H9 (cell line): ENCODE measurements at regions not wholly inside any gene's neighbourhood (a gene's known extent, or its start where the extent isn't known, plus 50 kb on each side); places are given as distances from the start of the nearest gene placed in this dataset.

Source experiments
- DNase-seq: peaks from one replicate; pipeline ENCODE4 v3.0.0-alpha.2; 2017
- H2AFZ ChIP-seq: one replicate; pipeline ENCODE4 v1.6.1; 2013; ENCODE audit warnings: mild to moderate bottlenecking, low read length, control low read depth, moderate library complexity
- H2AK5ac ChIP-seq: 2 replicates; pipeline ENCODE4 v1.6.1; 2013; ENCODE audit warnings: low read length, control low read depth, mixed read lengths; ENCODE audit not compliant: insufficient read length
- H2BK120ac ChIP-seq: one replicate; pipeline ENCODE4 v1.6.1; 2013; ENCODE audit warnings: low read depth, mild to moderate bottlenecking, low read length, control low read depth, inconsistent platforms; ENCODE audit not compliant: poor library complexity, severe bottlenecking
- H2BK12ac ChIP-seq: 2 replicates; pipeline ENCODE4 v1.6.1; 2013; ENCODE audit warnings: low read length, control low read depth, mixed read lengths, low read depth; ENCODE audit not compliant: insufficient read length
- H2BK15ac ChIP-seq: 2 replicates; pipeline ENCODE4 v1.6.1; 2013; ENCODE audit warnings: low read depth, low read length, control low read depth
- H2BK20ac ChIP-seq: one replicate; pipeline ENCODE4 v1.6.1; 2013; ENCODE audit warnings: low read depth, mild to moderate bottlenecking, low read length, control low read depth, inconsistent platforms; ENCODE audit not compliant: poor library complexity, severe bottlenecking
- H2BK5ac ChIP-seq: 2 replicates; pipeline ENCODE4 v1.6.1; 2013; ENCODE audit warnings: low read length, control low read depth, mixed read lengths; ENCODE audit not compliant: insufficient read length
- H3K14ac ChIP-seq: 2 replicates; pipeline ENCODE4 v1.6.1; 2013; ENCODE audit warnings: low read length, control low read depth; ENCODE audit not compliant: insufficient read depth
- H3K18ac ChIP-seq: 2 replicates; pipeline ENCODE4 v1.6.1; 2013; ENCODE audit warnings: low read depth, mild to moderate bottlenecking, mixed read lengths, low read length, control low read depth; ENCODE audit not compliant: insufficient read length
- H3K23ac ChIP-seq: 2 replicates; pipeline ENCODE4 v1.6.1; 2013; ENCODE audit warnings: low read length, control low read depth, mixed read lengths, low read depth; ENCODE audit not compliant: insufficient read length
- H3K23me2 ChIP-seq: 2 replicates; pipeline ENCODE4 v1.6.1; 2013; ENCODE audit warnings: low read depth, mild to moderate bottlenecking, mixed read lengths, low read length, control low read depth; ENCODE audit not compliant: insufficient read length, poor library complexity, severe bottlenecking
- H3K27ac ChIP-seq: 2 replicates; pipeline ENCODE4 v1.5.1; 2013; ENCODE audit warnings: low read length, control low read depth, mixed read lengths, low read depth; ENCODE audit not compliant: insufficient read length
- H3K27me3 ChIP-seq: 2 replicates; pipeline ENCODE4 v1.6.1; 2013; ENCODE audit warnings: low read length, control low read depth, inconsistent platforms; ENCODE audit not compliant: insufficient read depth
- H3K4ac ChIP-seq: 2 replicates; pipeline ENCODE4 v1.6.1; 2013; ENCODE audit warnings: low read depth, mild to moderate bottlenecking, control low read depth, inconsistent platforms, low read length, moderate library complexity
- H3K4me1 ChIP-seq: 2 replicates; pipeline ENCODE4 v1.6.1; 2013; ENCODE audit warnings: low read length, control low read depth, inconsistent platforms; ENCODE audit not compliant: insufficient read depth
- H3K4me2 ChIP-seq: 2 replicates; pipeline ENCODE4 v1.6.1; 2013; ENCODE audit warnings: low read length, control low read depth, mixed read lengths; ENCODE audit not compliant: insufficient read length, insufficient read depth
- H3K56ac ChIP-seq: 2 replicates; pipeline ENCODE4 v1.6.1; 2013; ENCODE audit warnings: low read depth, mild to moderate bottlenecking, mixed read lengths, low read length, control low read depth; ENCODE audit not compliant: insufficient read length
- H3K79me1 ChIP-seq: 2 replicates; pipeline ENCODE4 v1.6.1; 2013; ENCODE audit warnings: low read depth, mild to moderate bottlenecking, moderate library complexity, low read length, control low read depth, inconsistent platforms; ENCODE audit not compliant: insufficient read depth, poor library complexity, severe bottlenecking
- H3K79me2 ChIP-seq: 2 replicates; pipeline ENCODE4 v1.6.1; 2013; ENCODE audit warnings: low read length, control low read depth, inconsistent platforms; ENCODE audit not compliant: insufficient read depth
- H3K9ac ChIP-seq: 2 replicates; pipeline ENCODE4 v1.6.1; 2013; ENCODE audit warnings: low read length, control low read depth, mixed read lengths; ENCODE audit not compliant: insufficient read length; ENCODE audit errors: extremely low read depth
- H3K9me3 ChIP-seq: one replicate; pipeline ENCODE4 v1.6.1; 2013; ENCODE audit warnings: low read depth, low read length, inconsistent platforms; ENCODE audit not compliant: control insufficient read depth
- H3T11ph ChIP-seq: one replicate; pipeline ENCODE4 v1.6.1; 2013; ENCODE audit warnings: mild to moderate bottlenecking, low read length, control low read depth, inconsistent platforms
- H4K20me1 ChIP-seq: one replicate; pipeline ENCODE4 v1.6.1; 2013; ENCODE audit not compliant: control insufficient read depth, insufficient read length, insufficient read depth
- H4K5ac ChIP-seq: 2 replicates; pipeline ENCODE4 v1.6.1; 2013; ENCODE audit warnings: low read depth, mild to moderate bottlenecking, mixed read lengths, low read length, control low read depth; ENCODE audit not compliant: insufficient read length
- H4K8ac ChIP-seq: replicated peaks from 2 replicates; pipeline ENCODE4 v1.6.1; 2013; ENCODE audit warnings: low read length, control low read depth, mixed read lengths, low read depth; ENCODE audit not compliant: insufficient read length
- H4K91ac ChIP-seq: 2 replicates; pipeline ENCODE4 v1.6.1; 2013; ENCODE audit warnings: low read depth, mild to moderate bottlenecking, moderate library complexity, mixed read lengths, low read length, control low read depth; ENCODE audit not compliant: insufficient read length
- H3K27ac Mint-ChIP-seq, 3 experiments: 2 replicates in 2 of 3; 3 replicates in 1 of 3; pipeline ENCODE4 v1.8.0; 2020 to 2021; ENCODE audit warnings: mixed read lengths in 3 of 3, mild to moderate bottlenecking in 1 of 3, moderate library complexity in 1 of 3
- H3K27me3 Mint-ChIP-seq: 2 replicates; pipeline ENCODE4 v1.8.0; 2021; ENCODE audit warnings: low read depth, mild to moderate bottlenecking, moderate library complexity, mixed read lengths
- H3K36me3 Mint-ChIP-seq, 3 experiments: 2 replicates in 2 of 3; 3 replicates in 1 of 3; pipeline ENCODE4 v1.8.0; 2020 to 2021; ENCODE audit warnings: low read depth in 3 of 3, mixed read lengths in 3 of 3; ENCODE audit not compliant: insufficient read depth in 1 of 3
- H3K4me1 Mint-ChIP-seq, 2 experiments: 2 replicates each; pipeline ENCODE4 v1.8.0; 2020; ENCODE audit warnings: mixed read lengths in 2 of 2
- H3K4me3 Mint-ChIP-seq, 2 experiments: 2 replicates in 1 of 2; 3 replicates in 1 of 2; pipeline ENCODE4 v1.8.0; 2020 to 2021; ENCODE audit warnings: mild to moderate bottlenecking in 2 of 2, mixed read lengths in 2 of 2, moderate library complexity in 1 of 2
- H3K9me3 Mint-ChIP-seq, 2 experiments: 2 replicates in 1 of 2; 3 replicates in 1 of 2; pipeline ENCODE4 v1.8.0; 2020; ENCODE audit warnings: mild to moderate bottlenecking in 2 of 2, mixed read lengths in 2 of 2, moderate library complexity in 1 of 2
- CTCF ChIP-seq: fragments of 200-600 bp; sonication (generic); conservative IDR thresholded peaks from 3 replicates; pipeline ENCODE4 v1.8.0; 2021; ENCODE audit warnings: antibody characterized with exemption, mild to moderate bottlenecking

GRCh38 chr13:68970532-68970931 lies 1137.1 kb upstream of the ATXN8OS start:
- no peaks in the 10 kb centered on the region for H3K79me2 ChIP-seq
- H2BK12ac ChIP-seq, result no peak overlapping the region
- no peaks in the 10 kb centered on the region for H4K20me1 ChIP-seq
- Mint-ChIP-seq H3K9me3 (no peaks in the 10 kb centered on the region), H3K27me3 (no peaks in the 10 kb centered on the region), H3K36me3 (no peaks in the 10 kb centered on the region), H3K4me3 (no peak overlapping the region), H3K4me1 (peaks cover 19 to 29% of the 10 kb centered on the region in 2 experiments), H3K27ac (peak overlapping the region; percentile 79 to 96 (median 91); a peak in 5 of 7 replicates)
- no peak overlapping the region for H2BK120ac ChIP-seq
- no peaks in the 10 kb centered on the region for H3K27me3 ChIP-seq
- H3K23ac ChIP-seq, result no peak overlapping the region
- no peak overlapping the region for H2BK15ac ChIP-seq
- no peak overlapping the region for H2AK5ac ChIP-seq
- no peak overlapping the region for H3K4me2 ChIP-seq
- no peaks in the 10 kb centered on the region for H3K79me1 ChIP-seq
- H4K5ac ChIP-seq, result no peak overlapping the region
- no peak overlapping the region for H3K56ac ChIP-seq
- no peak overlapping the region for H2AFZ ChIP-seq
- H2BK20ac ChIP-seq, result no peak overlapping the region
- H3K23me2 ChIP-seq, result no peaks in the 10 kb centered on the region
- H3K27ac ChIP-seq, result no peak overlapping the region
- DNase-seq, result no peak
- H3K4ac ChIP-seq, result no peak overlapping the region
- H4K8ac ChIP-seq, result no peak overlapping the region
- no peak overlapping the region for H4K91ac ChIP-seq
- H3K18ac ChIP-seq, result no peak overlapping the region
- H2BK5ac ChIP-seq, result no peak overlapping the region
- H3K4me1 ChIP-seq, result peaks cover 2% of the 10 kb centered on the region
- no peak overlapping the region for H3K9ac ChIP-seq
- H3T11ph ChIP-seq, result no peak overlapping the region
- H3K9me3 ChIP-seq, result no peaks in the 10 kb centered on the region
- no peak for TF ChIP-seq CTCF
- no peak overlapping the region for H3K14ac ChIP-seq
